T-helper 1 cell treated with Interleukin-12 subunit alpha and Interleukin-12 subunit beta and Interleukin-4 antibody, amounts not matched to agents 30 ng/mL and 1 ng/mL, for 36 hours (primary cell): ENCODE measurements at regions not wholly inside any gene's neighbourhood (a gene's known extent, or its start where the extent isn't known, plus 50 kb on each side); places are given as distances from the start of the nearest gene placed in this dataset.
"Not testable (repeated sequence)": the region's sequence is repeated elsewhere in the genome, so short reads cannot be mapped to it uniquely, and the experiment has no call there.

Source experiments
- intact Hi-C: fragments of 100-400 bp; cut with micrococcal nuclease; formaldehyde crosslinking; loops from one replicate; pipeline ENCODE4 v1.15.1; 2024

- intact Hi-C loops, result no loop called here
Observed at GRCh38 chr6:80527552-80528052, 421.1 kb downstream of the BCKDHB start.

- intact Hi-C loops, result no loop called here
Observed at GRCh38 chr6:80523531-80523997, 417.1 kb downstream of the BCKDHB start.

DNA sequence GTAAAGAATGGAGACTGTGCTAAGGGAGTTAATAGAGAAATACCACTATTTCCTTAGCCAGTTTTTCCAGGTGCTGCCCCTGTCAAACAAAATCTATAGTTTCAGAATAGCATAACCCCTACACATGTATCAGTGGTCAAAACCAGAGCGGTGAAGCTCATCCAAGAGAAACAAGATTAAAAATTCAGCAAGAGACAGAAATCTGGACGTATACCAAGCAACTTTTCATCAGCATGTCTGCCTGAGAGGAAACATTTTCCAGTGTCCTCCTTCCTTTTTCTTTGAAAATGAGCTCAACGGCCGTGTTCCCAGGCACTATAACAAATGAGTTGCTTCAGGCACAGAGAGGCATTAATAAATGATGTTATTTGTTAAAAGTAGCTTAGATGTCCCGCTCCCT lies 416.5 kb downstream of the BCKDHB start:
- intact Hi-C loops, result no loop called here

- intact Hi-C loops, result no loop called here
Observed at GRCh38 chr6:80522576-80522975, 416.1 kb downstream of the BCKDHB start.

- intact Hi-C loops, result no loop called here
Observed at GRCh38 chr6:80519811-80520594, 413.5 kb downstream of the BCKDHB start.

- intact Hi-C loops, result no loop called here
Observed at GRCh38 chr6:80517525-80517924, 411.1 kb downstream of the BCKDHB start.

DNA sequence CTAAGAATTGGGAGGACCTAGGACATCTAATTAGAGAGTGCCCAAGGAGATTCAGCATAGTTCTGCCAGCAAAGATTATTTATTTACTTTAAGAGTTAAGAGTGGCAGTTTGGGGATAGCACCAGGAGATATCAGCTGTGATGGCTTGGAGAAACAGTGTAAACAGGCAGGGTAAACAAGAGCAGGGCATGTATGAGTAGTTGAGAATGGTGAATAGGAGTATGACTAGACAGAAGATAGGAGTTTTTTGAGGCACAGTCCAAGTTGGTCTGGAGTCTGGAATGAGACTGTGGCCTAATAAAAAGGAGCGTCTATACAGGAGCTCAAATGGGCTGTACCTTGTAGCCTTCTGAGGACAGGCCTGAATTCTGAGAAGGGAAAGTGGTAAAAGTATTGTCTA lies 404.1 kb downstream of the BCKDHB start:
- intact Hi-C loops, result not testable (repeated sequence)

- intact Hi-C loops, result no loop called here
Observed at GRCh38 chr6:80508885-80509630, 402.6 kb downstream of the BCKDHB start.

- intact Hi-C loops, result no loop called here
Observed at GRCh38 chr6:80504882-80505281, 398.4 kb downstream of the BCKDHB start.

DNA sequence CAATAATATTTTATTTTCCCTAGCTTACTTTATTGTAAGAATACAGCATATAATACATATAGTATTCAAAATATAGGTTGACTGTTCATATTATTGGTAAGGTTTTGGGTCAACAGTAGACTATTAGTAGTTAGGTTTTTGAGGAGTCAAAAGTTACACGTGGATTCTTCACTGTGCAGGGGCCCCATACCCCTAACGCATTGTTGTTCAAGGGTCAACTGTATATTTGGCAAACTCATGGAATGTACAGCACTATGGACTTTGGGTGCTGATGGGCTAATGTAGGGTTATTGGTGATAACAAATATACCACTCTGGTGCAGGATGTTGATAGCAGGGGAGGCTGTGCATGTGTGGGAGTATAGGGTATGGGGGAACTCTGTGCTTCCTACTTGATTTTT lies 397.2 kb downstream of the BCKDHB start:
- intact Hi-C loops, result no loop called here

DNA sequence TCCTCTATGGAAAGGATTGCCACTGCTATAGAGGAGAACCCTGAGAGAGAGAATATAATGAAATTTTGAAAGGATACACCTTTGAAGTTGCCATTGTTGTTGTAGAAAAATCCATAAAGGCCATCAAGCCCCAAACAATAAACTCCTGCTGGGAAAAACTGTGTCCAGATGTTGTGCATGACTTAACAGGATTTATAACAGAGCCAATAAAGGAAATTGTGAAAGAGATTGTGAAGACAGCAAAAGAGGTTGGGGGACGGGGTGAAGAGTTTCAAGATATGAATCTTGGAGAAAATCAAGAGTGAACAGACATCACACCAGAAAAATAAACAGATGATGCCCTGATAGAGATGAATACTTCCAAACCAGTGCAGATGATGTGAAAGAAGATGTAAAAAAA lies 396.4 kb downstream of the BCKDHB start:
- intact Hi-C loops, result no loop called here

GRCh38 chr6:80501636-80502035 lies 395.2 kb downstream of the BCKDHB start:
- intact Hi-C loops, result no loop called here

GRCh38 chr6:80497696-80498486 lies 391.4 kb downstream of the BCKDHB start:
- intact Hi-C loops, result not testable (repeated sequence)

DNA sequence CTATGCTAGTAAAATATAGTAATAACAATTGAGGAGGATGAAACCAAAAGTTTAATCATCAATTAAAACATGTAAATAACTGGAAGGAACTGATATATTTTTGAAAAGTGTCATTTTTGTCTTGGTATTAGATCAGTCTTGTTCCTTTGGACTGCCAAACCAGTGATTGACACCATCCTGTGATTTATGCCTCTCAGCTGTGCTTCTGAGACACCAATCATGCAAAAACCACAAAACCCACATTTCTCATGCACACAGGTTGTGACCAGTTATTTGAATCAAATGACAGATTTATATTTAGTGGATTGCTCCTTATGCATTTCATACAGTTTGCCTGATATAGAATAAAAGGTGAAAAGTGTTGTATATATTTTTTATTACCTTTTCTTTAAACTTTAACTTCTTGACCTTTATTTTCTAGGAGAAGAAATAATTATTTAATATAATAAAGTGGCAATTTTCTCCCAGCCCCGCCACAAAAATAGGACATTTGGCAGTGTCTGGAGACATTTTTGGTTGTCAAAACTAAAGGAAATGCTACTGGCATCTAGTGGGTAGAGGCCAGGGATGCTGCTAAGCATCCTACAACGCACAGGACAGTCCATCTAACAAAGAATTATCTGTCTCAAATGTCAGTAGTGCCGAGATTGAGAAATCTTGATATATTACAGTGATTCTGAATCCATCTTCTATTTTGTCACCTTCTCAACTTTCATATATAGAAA lies 383.6 kb downstream of the BCKDHB start:
- intact Hi-C loops, result no loop called here

DNA sequence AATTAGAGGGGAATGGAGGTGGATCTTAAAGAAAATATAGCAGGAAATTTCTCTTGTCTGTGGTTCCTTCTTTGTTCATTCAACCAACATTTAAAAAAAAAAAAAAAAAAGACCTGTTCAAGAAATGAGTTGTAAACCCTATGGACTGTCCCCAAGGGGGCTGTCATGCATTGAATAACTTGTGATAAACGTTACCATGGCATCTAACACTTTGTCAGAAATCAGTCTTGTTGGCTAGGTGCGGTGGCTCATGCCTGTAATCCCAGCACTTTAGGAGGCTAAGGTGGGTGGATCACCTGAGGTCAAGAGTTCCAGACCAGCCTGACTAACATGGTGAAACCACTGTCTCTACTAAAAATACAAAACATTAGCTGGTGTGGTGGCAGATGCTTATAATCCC lies 381.7 kb downstream of the BCKDHB start:
- intact Hi-C loops, result loop anchor here (1.0 kb wide), 1 partner anchor 12 kb away; no protein-coding TSS in a partner anchor

DNA sequence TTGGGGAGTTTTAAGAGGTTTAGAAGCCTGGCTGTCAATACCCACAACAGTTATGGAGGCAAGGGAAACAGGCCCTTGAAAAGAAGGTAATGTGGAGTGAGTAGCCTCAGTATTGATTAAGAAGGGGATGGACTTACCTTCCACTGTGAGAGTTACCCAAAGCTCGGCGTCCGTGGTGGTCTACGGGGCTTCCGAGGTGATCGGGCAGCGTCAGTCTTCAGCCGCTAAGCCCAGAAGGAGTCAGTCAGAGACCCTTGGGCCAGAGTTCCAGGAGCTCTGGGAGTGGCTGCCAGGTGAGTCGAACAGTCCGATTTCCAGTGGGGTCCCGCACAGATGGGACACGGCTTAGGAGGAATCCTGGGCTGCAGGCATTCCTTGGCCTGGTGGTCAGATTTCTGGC lies 379.0 kb downstream of the BCKDHB start:
- intact Hi-C loops, result not testable (repeated sequence)

- intact Hi-C loops, result no loop called here
Observed at GRCh38 chr6:80482056-80482455, 375.6 kb downstream of the BCKDHB start.

GRCh38 chr6:80480421-80481157 lies 374.1 kb downstream of the BCKDHB start:
- intact Hi-C loops, result no loop called here

DNA sequence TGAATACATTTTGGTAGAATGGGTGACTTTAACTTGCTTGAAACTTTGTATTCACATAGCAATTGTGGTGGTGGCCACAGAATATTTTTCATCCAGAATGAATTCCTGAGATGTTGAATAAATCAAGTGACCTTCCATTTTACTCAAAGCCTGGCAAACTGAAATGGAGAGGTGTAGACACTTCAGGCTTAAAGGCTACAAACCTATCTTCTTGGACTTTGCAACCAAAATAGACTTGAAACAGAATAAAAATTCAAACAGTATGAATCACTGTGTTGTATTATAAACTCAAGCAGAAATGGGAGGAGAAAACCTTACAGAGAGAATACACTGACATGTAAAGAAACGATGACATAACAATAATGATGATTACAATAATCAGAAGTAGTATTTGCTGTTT lies 371.6 kb downstream of the BCKDHB start:
- intact Hi-C loops, result no loop called here

DNA sequence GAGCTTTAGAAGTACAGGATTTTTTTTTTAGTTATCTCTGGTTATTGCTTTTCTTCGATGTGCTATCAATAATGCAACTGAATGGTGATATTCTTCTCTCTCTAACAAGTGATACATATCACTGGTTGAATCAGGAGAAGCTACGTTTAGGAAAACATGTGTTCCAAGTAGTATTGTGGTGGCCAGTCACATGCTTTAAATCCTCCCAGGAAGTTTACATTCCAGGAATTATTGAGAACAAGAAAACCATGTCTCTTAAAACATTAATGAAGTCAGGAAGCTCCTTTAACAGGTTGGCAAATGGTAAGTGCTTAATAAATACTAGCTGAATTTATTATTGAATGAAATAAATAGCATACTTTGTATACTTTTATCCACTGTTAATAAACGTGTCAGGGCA lies 371.1 kb downstream of the BCKDHB start:
- intact Hi-C loops, result no loop called here
